Gastroesophageal sphincter (tissue), 3 donors: ENCODE measurements at regions not wholly inside any gene's neighbourhood (a gene's known extent, or its start where the extent isn't known, plus 50 kb on each side); places are given as distances from the start of the nearest gene placed in this dataset.

Experiments
- CTCF ChIP-seq, 4 experiments: fragments of 200-600 bp in 2 of 4; fragments of 450-650 bp in 2 of 4; sonication (generic) in 1 of 4; IDR thresholded peaks; one replicate each; pipeline ENCODE4 v1.5.1; 2017 to 2019; ENCODE audit warnings: antibody characterized with exemption in 4 of 4, mild to moderate bottlenecking in 2 of 4, moderate library complexity in 2 of 4
- EP300 ChIP-seq: sonication (generic); formaldehyde crosslinking; IDR thresholded peaks from one replicate; pipeline ENCODE4 v1.6.1; 2017; ENCODE audit warnings: antibody characterized with exemption, mild to moderate bottlenecking
- POLR2A ChIP-seq, 2 donors: fragments of 450-650 bp; IDR thresholded peaks; one replicate each; pipeline ENCODE4 v1.6.1; 2017; ENCODE audit warnings: antibody characterized with exemption in 2 of 2, mild to moderate bottlenecking in 2 of 2, moderate library complexity in 1 of 2

DNA sequence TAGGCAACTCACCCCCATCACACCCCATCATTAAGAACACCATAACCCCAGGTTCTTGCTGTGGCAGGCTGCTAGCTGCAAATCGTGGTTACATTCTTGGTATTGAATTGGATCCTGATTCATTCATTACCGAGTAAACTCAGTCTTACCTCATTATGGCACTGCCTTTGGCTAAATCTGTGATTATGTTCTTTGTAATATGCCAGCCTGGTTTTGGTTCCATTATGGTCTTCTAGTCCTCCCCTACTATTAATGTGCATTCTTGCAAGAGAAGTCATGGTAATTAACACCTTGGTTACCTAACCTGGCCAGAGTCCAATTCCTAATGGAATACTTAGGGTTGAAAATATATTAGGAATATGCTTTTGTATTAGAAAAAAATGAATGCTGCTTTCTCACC is 258.9 kb upstream of the APCDD1 start:
- TF ChIP-seq CTCF (IDR thresholded peaks at IDR 0.05) (no peak), EP300 (no peak), POLR2A (IDR thresholded peaks at IDR 0.05) (no peak)
